Activated T-cell treated with anti-CD3 and anti-CD28 coated beads, Interleukin-2, amount 50 U/mL, for 4 hours (primary cell): ENCODE measurements at regions not wholly inside any gene's neighbourhood (a gene's known extent, or its start where the extent isn't known, plus 50 kb on each side); places are given as distances from the start of the nearest gene placed in this dataset.
"Not testable (repeated sequence)": the region's sequence is repeated elsewhere in the genome, so short reads cannot be mapped to it uniquely, and the experiment has no call there.

Experiments
- ATAC-seq, 2 donors: fragments of 200-7000 bp; cut with Tn5 transposase; one replicate each; pipeline ENCODE4 v1.10.0; 2021
- DNase-seq: peaks from one replicate; pipeline ENCODE4 v3.0.0-alpha.2; 2020
- H3K27me3 Mint-ChIP-seq: one replicate; pipeline ENCODE4 v1.8.0; 2021; ENCODE audit warnings: low read depth, mixed read lengths
- H3K36me3 Mint-ChIP-seq: one replicate; pipeline ENCODE4 v1.8.0; 2022; ENCODE audit warnings: mixed read lengths; ENCODE audit not compliant: insufficient read depth
- H3K4me1 Mint-ChIP-seq: one replicate; pipeline ENCODE4 v1.8.0; 2021; ENCODE audit warnings: low read depth, mixed read lengths
- H3K4me3 Mint-ChIP-seq: one replicate; pipeline ENCODE4 v1.8.0; 2021; ENCODE audit warnings: mild to moderate bottlenecking, moderate library complexity, mixed read lengths
- H3K9me3 Mint-ChIP-seq: one replicate; pipeline ENCODE4 v1.8.0; 2021; ENCODE audit warnings: mixed read lengths

DNA sequence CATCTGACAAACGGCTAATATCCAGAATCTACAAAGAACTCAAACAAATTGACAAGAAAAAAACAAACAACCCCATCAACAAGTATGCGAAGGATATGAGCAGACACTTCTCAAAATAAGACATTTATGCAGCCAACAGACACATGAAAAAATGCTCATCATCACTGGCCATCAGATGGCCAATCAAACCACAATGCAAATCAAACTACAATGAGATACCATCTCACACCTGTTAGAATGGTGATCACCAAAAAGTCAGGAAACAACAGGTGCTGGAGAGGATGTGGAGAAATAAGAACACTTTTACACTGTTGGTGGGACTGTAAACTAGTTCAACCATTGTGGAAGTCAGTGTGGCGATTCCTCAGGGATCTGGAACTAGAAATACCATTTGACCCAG lies 1282.2 kb upstream of the ADGRL4 start:
- H3K4me1 Mint-ChIP-seq, H3K36me3 Mint-ChIP-seq, DNase-seq, H3K27me3 Mint-ChIP-seq, ATAC-seq, H3K4me3 Mint-ChIP-seq, H3K9me3 Mint-ChIP-seq: not testable (repeated sequence)

DNA sequence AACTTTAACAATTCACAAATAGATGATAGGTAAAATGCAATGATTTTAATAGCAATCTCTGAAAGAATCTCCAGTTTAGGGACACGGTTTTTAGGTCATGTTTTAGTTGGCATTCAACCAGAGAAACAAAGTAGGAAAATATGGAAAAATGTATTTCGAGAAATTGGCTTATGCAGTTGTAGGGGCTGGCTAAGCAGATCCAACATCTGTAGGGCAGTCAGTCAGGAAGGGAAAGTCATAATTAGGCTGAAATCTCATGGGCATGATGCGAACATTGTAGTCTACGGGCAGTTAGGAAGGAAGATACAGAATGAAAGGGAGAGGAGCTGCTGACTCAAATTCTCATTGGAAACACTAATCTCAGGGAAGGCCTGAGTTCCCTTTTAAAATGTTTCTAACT lies 1276.0 kb upstream of the ADGRL4 start:
- H3K27me3 Mint-ChIP-seq = no peaks in the 10 kb centered on the region
- no peak for ATAC-seq
- no peaks in the 10 kb centered on the region for H3K4me1 Mint-ChIP-seq
- H3K9me3 Mint-ChIP-seq = peaks cover 4% of the 10 kb centered on the region
- no peak for DNase-seq
- H3K36me3 Mint-ChIP-seq = no peaks in the 10 kb centered on the region
- no peak overlapping the region for H3K4me3 Mint-ChIP-seq

GRCh38 chr1:80278936-80279335 lies 1272.4 kb upstream of the ADGRL4 start:
- ATAC-seq (no peak), DNase-seq (no peak)
- H3K4me1 Mint-ChIP-seq = no peaks in the 10 kb centered on the region
- no peaks in the 10 kb centered on the region for H3K36me3 Mint-ChIP-seq
- peaks cover 4% of the 10 kb centered on the region for H3K9me3 Mint-ChIP-seq
- no peak overlapping the region for H3K4me3 Mint-ChIP-seq
- no peaks in the 10 kb centered on the region for H3K27me3 Mint-ChIP-seq

DNA sequence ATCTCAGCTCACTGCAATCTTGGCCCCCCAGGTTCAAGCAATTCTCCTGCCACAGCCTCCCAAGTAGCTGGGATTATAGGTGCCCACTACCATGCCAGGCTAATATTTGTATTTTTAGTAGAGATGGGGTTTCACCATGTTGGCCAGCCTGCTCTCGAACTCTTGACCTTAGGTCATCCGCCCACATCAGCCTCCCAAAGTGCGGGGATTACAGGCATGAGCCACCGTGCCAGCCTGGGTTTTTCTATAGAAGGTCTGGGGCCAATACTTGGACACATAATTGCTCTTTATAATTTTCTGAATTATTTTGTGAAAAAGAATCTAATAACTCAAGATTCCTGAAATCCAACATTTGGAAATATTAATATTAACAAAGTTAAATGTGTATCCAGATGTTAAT lies 1267.7 kb upstream of the ADGRL4 start:
- no peak overlapping the region for H3K4me3 Mint-ChIP-seq
- ATAC-seq (no peak), DNase-seq (no peak)
- H3K36me3 Mint-ChIP-seq = no peaks in the 10 kb centered on the region
- H3K27me3 Mint-ChIP-seq = no peaks in the 10 kb centered on the region
- peaks cover 22% of the 10 kb centered on the region for H3K9me3 Mint-ChIP-seq
- H3K4me1 Mint-ChIP-seq = no peaks in the 10 kb centered on the region

GRCh38 chr1:80272495-80272894 lies 1266.0 kb upstream of the ADGRL4 start:
- Mint-ChIP-seq H3K36me3 (no peaks in the 10 kb centered on the region), H3K9me3 (peaks cover 26% of the 10 kb centered on the region), H3K4me1 (no peaks in the 10 kb centered on the region), H3K27me3 (no peaks in the 10 kb centered on the region), H3K4me3 (no peak overlapping the region)
- no peak for DNase-seq
- no peak for ATAC-seq

- no peaks in the 10 kb centered on the region for H3K36me3 Mint-ChIP-seq
- no peaks in the 10 kb centered on the region for H3K4me1 Mint-ChIP-seq
- no peaks in the 10 kb centered on the region for H3K27me3 Mint-ChIP-seq
- peaks cover 32% of the 10 kb centered on the region for H3K9me3 Mint-ChIP-seq
- DNase-seq (no peak), ATAC-seq (no peak)
- H3K4me3 Mint-ChIP-seq = no peak overlapping the region
These were observed 1252.1 kb upstream of the ADGRL4 start for GRCh38 chr1:80258659-80259058.

DNA sequence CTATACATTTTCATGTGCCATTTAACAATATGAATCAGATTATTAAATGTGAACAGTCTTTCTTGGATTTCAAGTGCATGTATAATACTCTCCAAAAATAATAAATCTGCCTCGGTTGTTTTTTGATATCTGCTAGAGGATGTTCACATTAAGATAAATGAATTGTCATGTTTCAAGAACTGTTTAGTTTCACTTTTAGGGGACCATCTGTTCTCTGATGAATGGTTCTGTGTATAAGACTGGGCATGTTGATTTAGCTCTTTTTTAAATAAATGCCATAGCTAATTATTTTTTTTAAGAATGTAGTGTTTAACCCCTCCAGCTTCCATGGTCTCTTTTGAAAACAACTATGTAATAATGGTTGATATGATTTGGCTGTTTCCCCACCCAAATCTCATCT lies 1245.1 kb upstream of the ADGRL4 start:
- peaks cover 4% of the 10 kb centered on the region for H3K9me3 Mint-ChIP-seq
- H3K36me3 Mint-ChIP-seq = no peaks in the 10 kb centered on the region
- no peak overlapping the region for H3K4me3 Mint-ChIP-seq
- no peak for DNase-seq
- no peaks in the 10 kb centered on the region for H3K4me1 Mint-ChIP-seq
- no peak for ATAC-seq
- H3K27me3 Mint-ChIP-seq = no peaks in the 10 kb centered on the region

DNA sequence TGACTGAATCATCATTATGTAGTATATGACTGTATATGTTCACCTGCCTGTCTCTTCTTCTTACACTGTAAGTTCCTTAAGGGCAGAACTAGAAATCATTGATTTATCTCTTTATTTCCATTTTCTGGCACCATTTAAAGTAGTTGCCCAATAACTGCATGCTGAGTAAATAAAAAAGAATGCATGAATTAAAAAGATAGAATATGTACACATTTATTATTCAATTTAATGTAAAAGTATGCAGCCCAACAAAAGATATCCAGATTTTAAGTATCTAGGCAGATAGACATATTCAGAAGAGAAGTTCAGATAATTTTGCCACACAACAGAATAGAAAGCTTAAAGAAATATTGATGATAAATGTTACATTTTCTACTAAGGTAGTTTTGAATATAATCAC lies 1244.6 kb upstream of the ADGRL4 start:
- DNase-seq = no peak
- H3K9me3 Mint-ChIP-seq = peaks cover 4% of the 10 kb centered on the region
- no peaks in the 10 kb centered on the region for H3K36me3 Mint-ChIP-seq
- H3K27me3 Mint-ChIP-seq = no peaks in the 10 kb centered on the region
- no peaks in the 10 kb centered on the region for H3K4me1 Mint-ChIP-seq
- ATAC-seq = no peak
- no peak overlapping the region for H3K4me3 Mint-ChIP-seq

GRCh38 chr1:80250573-80251168 lies 1244.1 kb upstream of the ADGRL4 start:
- H3K4me3 Mint-ChIP-seq = no peak overlapping the region
- ATAC-seq = no peak
- H3K4me1 Mint-ChIP-seq = no peaks in the 10 kb centered on the region
- H3K9me3 Mint-ChIP-seq = peaks cover 4% of the 10 kb centered on the region
- no peaks in the 10 kb centered on the region for H3K27me3 Mint-ChIP-seq
- no peak for DNase-seq
- H3K36me3 Mint-ChIP-seq = no peaks in the 10 kb centered on the region

DNA sequence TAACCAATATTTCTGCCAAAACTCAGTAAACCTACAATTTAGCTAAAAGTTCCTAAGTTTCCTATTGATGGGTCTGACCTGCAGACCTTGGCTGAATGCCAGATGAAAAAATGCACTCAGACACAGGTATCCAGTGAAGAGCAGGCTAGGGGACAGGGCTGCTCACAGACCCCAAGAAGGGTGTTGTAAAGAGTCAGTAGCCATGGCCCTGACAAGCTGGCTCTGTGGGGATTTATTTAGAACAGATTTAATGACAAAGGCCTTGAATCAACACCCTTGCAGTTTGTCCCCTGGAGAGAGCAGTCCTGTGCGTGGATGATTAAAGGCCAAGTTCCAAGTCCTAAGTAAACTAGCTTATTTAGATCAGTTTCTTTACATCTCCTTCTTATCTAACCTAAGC lies 1243.2 kb upstream of the ADGRL4 start:
- H3K4me3 Mint-ChIP-seq = no peak overlapping the region
- ATAC-seq (no peak), DNase-seq (no peak)
- H3K27me3 Mint-ChIP-seq = no peaks in the 10 kb centered on the region
- H3K9me3 Mint-ChIP-seq = peaks cover 7% of the 10 kb centered on the region
- H3K4me1 Mint-ChIP-seq = no peaks in the 10 kb centered on the region
- H3K36me3 Mint-ChIP-seq = no peaks in the 10 kb centered on the region

DNA sequence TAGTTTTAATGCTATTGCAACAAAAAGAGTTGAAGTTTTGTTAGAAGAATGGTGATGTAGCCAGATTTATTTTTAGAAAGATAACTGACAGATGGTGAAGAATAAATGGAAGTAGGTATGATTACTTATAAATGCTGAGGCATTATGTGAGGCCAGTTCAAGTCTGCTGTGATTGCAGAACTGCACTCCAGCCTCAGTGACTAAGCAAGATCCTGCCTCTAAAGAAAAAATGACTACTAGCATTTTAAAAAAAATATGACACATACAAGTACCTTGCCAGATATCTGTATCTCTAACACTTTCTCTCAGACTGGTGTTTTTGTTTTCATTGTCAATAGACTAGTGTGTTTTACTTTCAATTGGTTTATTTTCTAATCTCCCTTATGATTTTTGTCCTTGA lies 1242.4 kb upstream of the ADGRL4 start:
- no peaks in the 10 kb centered on the region for H3K27me3 Mint-ChIP-seq
- ATAC-seq = no peak

DNA sequence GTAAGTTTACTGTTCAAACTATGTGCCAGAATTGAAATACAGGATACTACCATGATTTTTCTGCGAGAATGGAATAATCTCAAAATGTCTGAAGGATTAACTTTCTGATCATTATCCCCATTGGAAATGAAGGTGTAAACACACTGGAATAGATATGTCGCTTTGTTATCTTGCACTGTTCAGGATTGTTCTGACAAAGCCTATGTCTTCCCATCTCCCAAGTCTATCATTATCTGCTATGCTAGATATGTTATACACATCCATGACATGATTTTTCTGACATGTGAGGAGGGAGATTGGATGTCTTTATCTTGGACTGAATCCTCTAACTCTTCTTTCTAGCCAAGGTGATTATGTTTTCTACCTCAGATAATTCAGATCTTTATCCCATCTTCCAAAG lies 1239.3 kb upstream of the ADGRL4 start:
- H3K4me3 Mint-ChIP-seq = no peak overlapping the region
- DNase-seq (no peak), ATAC-seq (no peak)
- no peaks in the 10 kb centered on the region for H3K4me1 Mint-ChIP-seq
- H3K36me3 Mint-ChIP-seq = no peaks in the 10 kb centered on the region
- no peaks in the 10 kb centered on the region for H3K27me3 Mint-ChIP-seq
- peaks cover 12% of the 10 kb centered on the region for H3K9me3 Mint-ChIP-seq

More for the DNA sequence above, 1242.4 kb upstream of the ADGRL4 start:
- peaks cover 7% of the 10 kb centered on the region for H3K9me3 Mint-ChIP-seq
- no peak overlapping the region for H3K4me3 Mint-ChIP-seq
- DNase-seq = no peak
- H3K4me1 Mint-ChIP-seq = no peaks in the 10 kb centered on the region
- no peaks in the 10 kb centered on the region for H3K36me3 Mint-ChIP-seq

DNA sequence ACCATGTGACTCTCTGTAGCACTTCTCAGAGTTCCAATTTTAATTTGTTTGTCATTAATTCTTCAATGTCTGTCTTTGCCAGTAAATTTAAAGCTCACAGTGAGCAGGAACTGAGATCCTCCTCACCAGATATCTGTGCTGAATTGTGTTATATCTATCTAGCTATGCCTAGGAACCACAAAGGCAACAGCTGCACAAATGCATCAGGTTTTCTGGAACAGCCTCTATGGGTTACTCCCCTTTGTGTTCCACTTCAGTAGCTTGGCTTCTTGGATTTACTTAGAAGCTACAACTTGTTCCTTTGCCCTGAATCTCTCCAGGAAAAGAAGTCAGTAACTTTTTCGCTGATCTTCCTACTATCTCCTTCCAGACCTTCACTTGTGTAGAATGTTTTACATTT lies 1237.8 kb upstream of the ADGRL4 start:
- no peak overlapping the region for H3K4me3 Mint-ChIP-seq
- peaks cover 16% of the 10 kb centered on the region for H3K9me3 Mint-ChIP-seq
- H3K36me3 Mint-ChIP-seq = no peaks in the 10 kb centered on the region
- no peak for ATAC-seq
- H3K27me3 Mint-ChIP-seq = no peaks in the 10 kb centered on the region
- DNase-seq = no peak
- no peaks in the 10 kb centered on the region for H3K4me1 Mint-ChIP-seq

DNA sequence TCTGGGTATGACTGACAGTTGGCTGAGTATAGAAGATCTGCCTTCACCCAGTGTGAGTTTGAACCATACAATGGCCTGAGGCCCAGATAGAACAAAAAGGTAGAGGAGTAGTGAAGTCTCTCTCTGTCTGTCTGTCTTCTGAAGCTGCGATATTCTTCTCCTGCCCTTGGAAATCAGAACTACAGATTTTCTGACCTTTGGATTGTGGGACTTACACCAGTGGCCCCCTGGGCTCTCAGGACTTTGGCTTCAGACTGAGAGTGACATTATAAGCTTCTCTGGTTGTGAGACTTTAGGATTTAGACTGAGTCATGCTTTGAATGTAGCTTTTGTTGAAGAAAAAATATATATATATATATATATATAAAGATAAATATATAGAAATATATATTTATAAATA lies 1235.0 kb upstream of the ADGRL4 start:
- ATAC-seq (no peak), DNase-seq (no peak)
- H3K4me3 Mint-ChIP-seq = no peak overlapping the region
- H3K36me3 Mint-ChIP-seq = no peaks in the 10 kb centered on the region
- peaks cover 17% of the 10 kb centered on the region for H3K9me3 Mint-ChIP-seq
- no peaks in the 10 kb centered on the region for H3K4me1 Mint-ChIP-seq
- H3K27me3 Mint-ChIP-seq = no peaks in the 10 kb centered on the region

DNA sequence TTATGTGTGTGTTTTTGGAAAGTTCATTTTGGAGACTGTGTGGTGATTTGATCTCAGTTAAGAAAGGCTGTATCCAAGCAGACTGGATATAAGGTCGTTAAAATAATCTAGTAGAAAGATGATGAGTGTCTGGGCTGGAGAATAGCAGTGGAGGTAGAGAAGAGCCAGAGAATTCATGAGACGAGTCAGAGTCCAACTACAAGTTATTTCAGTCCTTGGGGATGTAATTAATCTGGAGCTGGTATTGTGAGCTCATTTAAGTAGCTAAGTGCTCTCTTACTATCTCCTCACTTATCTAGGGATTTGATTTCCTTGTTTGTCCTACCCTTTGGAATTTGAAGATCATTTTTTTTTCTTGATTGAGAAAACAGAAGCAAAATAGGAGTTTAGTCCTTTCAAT lies 1219.0 kb upstream of the ADGRL4 start:
- ATAC-seq (no peak), DNase-seq (no peak)
- Mint-ChIP-seq H3K27me3 (no peaks in the 10 kb centered on the region), H3K4me3 (no peak overlapping the region), H3K9me3 (peaks cover 11% of the 10 kb centered on the region), H3K4me1 (no peaks in the 10 kb centered on the region), H3K36me3 (no peaks in the 10 kb centered on the region)

DNA sequence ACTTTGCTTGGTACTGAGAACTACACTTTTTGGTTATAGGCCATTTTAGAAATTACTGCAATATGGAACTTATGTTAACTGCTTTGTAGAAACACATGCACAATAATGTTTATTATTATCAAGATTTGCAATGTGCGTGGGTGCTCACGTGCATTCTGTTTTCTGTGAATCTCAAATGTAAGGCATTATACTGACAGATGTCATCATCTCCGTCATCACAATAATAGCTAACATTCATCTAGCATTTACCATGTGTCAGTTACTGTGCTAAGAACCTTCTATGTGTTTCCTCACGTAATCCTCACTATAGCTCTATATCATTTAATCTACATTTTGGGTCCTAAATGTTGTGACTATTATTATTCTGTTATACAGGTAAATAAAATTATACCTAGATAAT lies 1214.8 kb upstream of the ADGRL4 start:
- Mint-ChIP-seq H3K36me3 (no peaks in the 10 kb centered on the region), H3K4me3 (no peak overlapping the region), H3K9me3 (peaks cover 12% of the 10 kb centered on the region), H3K4me1 (no peaks in the 10 kb centered on the region), H3K27me3 (no peaks in the 10 kb centered on the region)
- ATAC-seq (no peak), DNase-seq (no peak)
